ENCODE measurements at regions not wholly inside any gene's neighbourhood (a gene's known extent, or its start where the extent isn't known, plus 50 kb on each side); places are given as distances from the start of the nearest gene placed in this dataset.

GRCh38 chr18:72375618-72376017 lies 168.5 kb downstream of the CBLN2 start:
- Histone ChIP-seq H3K27ac (no peak overlapping the region), H3K9me3 (no peaks in the 10 kb centered on the region), H3K27me3 (no peaks in the 10 kb centered on the region), H3K36me3 (no peaks in the 10 kb centered on the region), H3K4me1 (no peaks in the 10 kb centered on the region), H3K4me3 (no peak overlapping the region)
- TF ChIP-seq CTCF (IDR thresholded peaks at IDR 0.05): no peak
- TF ChIP-seq POLR2A (IDR thresholded peaks at IDR 0.05): no peak
- no peak for TF ChIP-seq EP300 (IDR thresholded peaks at IDR 0.05)
- no peak for DNase-seq (ENCODE audit: low spot score in 2 of 2)
- 75 to 88% methylated on average over 5 of the region's 5 CpGs for whole genome bisulfite sequencing, 2 donors

GRCh38 chr18:72372076-72372475 lies 172.1 kb downstream of the CBLN2 start:
- Histone ChIP-seq H3K36me3 (no peaks in the 10 kb centered on the region), H3K4me3 (no peak overlapping the region), H3K27ac (no peak overlapping the region), H3K9me3 (no peaks in the 10 kb centered on the region), H3K27me3 (no peaks in the 10 kb centered on the region), H3K4me1 (no peaks in the 10 kb centered on the region)
- TF ChIP-seq POLR2A (IDR thresholded peaks at IDR 0.05) (no peak), CTCF (IDR thresholded peaks at IDR 0.05) (no peak), EP300 (IDR thresholded peaks at IDR 0.05) (no peak)
- DNase-seq (ENCODE audit: low spot score in 2 of 2): no peak

GRCh38 chr18:72368308-72368707 lies 175.8 kb downstream of the CBLN2 start:
- WGBS, 2 donors: 67 to 69% methylated on average over 1 of the region's 1 CpG
- H3K27ac ChIP-seq: no peak overlapping the region
- no peak for DNase-seq (ENCODE audit: low spot score in 2 of 2)
- H3K27me3 ChIP-seq: no peaks in the 10 kb centered on the region
- no peaks in the 10 kb centered on the region for H3K4me1 ChIP-seq
- H3K36me3 ChIP-seq: no peaks in the 10 kb centered on the region
- H3K9me3 ChIP-seq: no peaks in the 10 kb centered on the region
- H3K4me3 ChIP-seq: no peak overlapping the region
- TF ChIP-seq EP300 (IDR thresholded peaks at IDR 0.05) (no peak), POLR2A (IDR thresholded peaks at IDR 0.05) (no peak), CTCF (IDR thresholded peaks at IDR 0.05) (no peak)

- H3K4me1 ChIP-seq: no peaks in the 10 kb centered on the region
- no peak overlapping the region for H3K27ac ChIP-seq
- H3K4me3 ChIP-seq: no peak overlapping the region
- 48 to 82% methylated on average over 4 of the region's 4 CpGs for WGBS, 2 donors
- H3K9me3 ChIP-seq: no peaks in the 10 kb centered on the region
- no peak for DNase-seq (ENCODE audit: low spot score in 2 of 2)
- TF ChIP-seq POLR2A (IDR thresholded peaks at IDR 0.05) (no peak), EP300 (IDR thresholded peaks at IDR 0.05) (no peak), CTCF (IDR thresholded peaks at IDR 0.05) (no peak)
- H3K36me3 ChIP-seq: no peaks in the 10 kb centered on the region
- H3K27me3 ChIP-seq: no peaks in the 10 kb centered on the region
Observed at GRCh38 chr18:72360634-72361033, 183.5 kb downstream of the CBLN2 start.

- WGBS, 2 donors: 55 to 56% methylated on average over 2 of the region's 2 CpGs
- TF ChIP-seq EP300 (IDR thresholded peaks at IDR 0.05) (no peak), POLR2A (IDR thresholded peaks at IDR 0.05) (no peak), CTCF (IDR thresholded peaks at IDR 0.05) (no peak)
- Histone ChIP-seq H3K4me3 (no peak overlapping the region), H3K27me3 (no peaks in the 10 kb centered on the region), H3K36me3 (no peaks in the 10 kb centered on the region), H3K4me1 (no peaks in the 10 kb centered on the region), H3K27ac (no peak overlapping the region), H3K9me3 (no peaks in the 10 kb centered on the region)
- no peak for DNase-seq (ENCODE audit: low spot score in 2 of 2)
Observed at GRCh38 chr18:72342933-72343332, 201.2 kb downstream of the CBLN2 start.

Data from tibial nerve (tissue), 4 donors.